Activated CD4-positive, alpha-beta T cell treated with anti-CD3 and anti-CD28 coated beads, Interleukin-2, amount 50 U/mL, for 24 hours (primary cell): ENCODE measurements at regions not wholly inside any gene's neighbourhood (a gene's known extent, or its start where the extent isn't known, plus 50 kb on each side); places are given as distances from the start of the nearest gene placed in this dataset.
"Not testable (repeated sequence)": the region's sequence is repeated elsewhere in the genome, so short reads cannot be mapped to it uniquely, and the experiment has no call there.

ENCODE experiments used
- DNase-seq, 2 donors: peaks; one replicate each; pipeline ENCODE4 v3.0.0-alpha.2; 2020; ENCODE audit warnings: low read depth in 1 of 2, low spot score in 1 of 2

GRCh38 chr1:163472651-163473248 lies 151.0 kb downstream of the NUF2 start:
- no peak for DNase-seq

- DNase-seq, result no peak
Observed at GRCh38 chr1:163477276-163477830, 155.6 kb downstream of the NUF2 start.

- DNase-seq, result not testable (repeated sequence)
Observed at GRCh38 chr1:163498391-163499330, 176.9 kb downstream of the NUF2 start.

GRCh38 chr1:163504331-163504978 lies 182.7 kb downstream of the NUF2 start:
- no peak for DNase-seq

- no peak for DNase-seq
Observed at GRCh38 chr1:163509114-163509513, 187.4 kb downstream of the NUF2 start.

- DNase-seq, result no peak
Observed at GRCh38 chr1:163512349-163512989, 190.7 kb downstream of the NUF2 start.

- DNase-seq, result no peak
Observed at GRCh38 chr1:163523375-163524029, 201.7 kb downstream of the NUF2 start.

- DNase-seq, result no peak
Observed at GRCh38 chr1:163528710-163529348, 207.1 kb downstream of the NUF2 start.

- DNase-seq, result no peak
Observed at GRCh38 chr1:163531345-163531744, 209.6 kb downstream of the NUF2 start.

GRCh38 chr1:163535401-163535800 lies 213.6 kb downstream of the NUF2 start:
- no peak for DNase-seq

- DNase-seq, result no peak
Observed at GRCh38 chr1:163535807-163536206, 214.1 kb downstream of the NUF2 start.

- DNase-seq, result no peak
Observed at GRCh38 chr1:163537809-163538208, 216.1 kb downstream of the NUF2 start.

GRCh38 chr1:163538667-163539066 lies 216.9 kb downstream of the NUF2 start:
- DNase-seq, result no peak

GRCh38 chr1:163540727-163541126 lies 219.0 kb downstream of the NUF2 start:
- no peak for DNase-seq

GRCh38 chr1:163544441-163544840 lies 222.7 kb downstream of the NUF2 start:
- no peak for DNase-seq

- DNase-seq, result no peak
Observed at GRCh38 chr1:163558162-163558561, 236.4 kb downstream of the NUF2 start.

- no peak for DNase-seq
Observed at GRCh38 chr1:163561580-163562295, 240.0 kb downstream of the NUF2 start.

GRCh38 chr1:163562355-163562754 lies 240.6 kb downstream of the NUF2 start:
- DNase-seq, result no peak

- DNase-seq, result no peak
Observed at GRCh38 chr1:163565166-163565565, 243.4 kb downstream of the NUF2 start.

- DNase-seq, result no peak
Observed at GRCh38 chr1:163570071-163570470, 248.3 kb downstream of the NUF2 start.
